ENCODE measurements at regions not wholly inside any gene's neighbourhood (a gene's known extent, or its start where the extent isn't known, plus 50 kb on each side); places are given as distances from the start of the nearest gene placed in this dataset.

- Histone ChIP-seq H3K27me3 (replicated peaks) (no peaks in the 10 kb centered on the region), H3K4me3 (ENCODE audit: low read depth, low read length) (no peak overlapping the region), H3K36me3 (replicated peaks) (no peaks in the 10 kb centered on the region), H3K27ac (no peak overlapping the region)
- in situ Hi-C loops (cut with HindIII; ENCODE audit: low pct_ligation_motif_present, low sequenced_read_pairs): no loop called here
- no peak for TF ChIP-seq CTCF (IDR thresholded peaks at IDR 0.05; ENCODE audit: low read depth, low read length, missing control alignments)
- no peak for DNase-seq
These were observed 56.3 kb upstream of the ZNF92 start for GRCh38 chr7:65317372-65317771.

GRCh38 chr7:65310761-65311160 lies 62.9 kb upstream of the ZNF92 start:
- Histone ChIP-seq H3K4me3 (ENCODE audit: low read depth, low read length) (no peak overlapping the region), H3K27ac (no peak overlapping the region), H3K36me3 (replicated peaks) (no peaks in the 10 kb centered on the region), H3K27me3 (replicated peaks) (no peaks in the 10 kb centered on the region)
- no peak for DNase-seq
- TF ChIP-seq CTCF (IDR thresholded peaks at IDR 0.05; ENCODE audit: low read depth, low read length, missing control alignments): no peak
- in situ Hi-C loops (cut with HindIII; ENCODE audit: low pct_ligation_motif_present, low sequenced_read_pairs): no loop called here

GRCh38 chr7:65308300-65308678 lies 65.4 kb upstream of the ZNF92 start:
- TF ChIP-seq CTCF (IDR thresholded peaks at IDR 0.05; ENCODE audit: low read depth, low read length, missing control alignments): no peak
- in situ Hi-C loops (cut with HindIII; ENCODE audit: low pct_ligation_motif_present, low sequenced_read_pairs): no loop called here
- no peak for DNase-seq

GRCh38 chr7:65307651-65308299 lies 65.9 kb upstream of the ZNF92 start:
- peak; percentile 45 for DNase-seq
- in situ Hi-C loops (cut with HindIII; ENCODE audit: low pct_ligation_motif_present, low sequenced_read_pairs): no loop called here
- Histone ChIP-seq H3K27ac (no peak overlapping the region), H3K36me3 (replicated peaks) (no peaks in the 10 kb centered on the region), H3K4me3 (ENCODE audit: low read depth, low read length) (no peak overlapping the region), H3K27me3 (replicated peaks) (no peaks in the 10 kb centered on the region)
- TF ChIP-seq CTCF (IDR thresholded peaks at IDR 0.05; ENCODE audit: low read depth, low read length, missing control alignments): peak; percentile 88

More at GRCh38 chr7:65308300-65308678, 65.4 kb upstream of the ZNF92 start:
- H3K36me3 ChIP-seq (replicated peaks): no peaks in the 10 kb centered on the region
- H3K27me3 ChIP-seq (replicated peaks): no peaks in the 10 kb centered on the region
- H3K27ac ChIP-seq: no peak overlapping the region
- H3K4me3 ChIP-seq (ENCODE audit: low read depth, low read length): no peak overlapping the region

- in situ Hi-C loops (cut with HindIII; ENCODE audit: low pct_ligation_motif_present, low sequenced_read_pairs): no loop called here
- Histone ChIP-seq H3K36me3 (replicated peaks) (no peaks in the 10 kb centered on the region), H3K4me3 (ENCODE audit: low read depth, low read length) (no peak overlapping the region), H3K27me3 (replicated peaks) (no peaks in the 10 kb centered on the region), H3K27ac (no peak overlapping the region)
- no peak for DNase-seq
- TF ChIP-seq CTCF (IDR thresholded peaks at IDR 0.05; ENCODE audit: low read depth, low read length, missing control alignments): no peak
These were observed 69.5 kb upstream of the ZNF92 start for GRCh38 chr7:65304175-65304574.

- no peaks in the 10 kb centered on the region for H3K36me3 ChIP-seq (replicated peaks)
- H3K4me3 ChIP-seq (ENCODE audit: low read depth, low read length): no peak overlapping the region
- in situ Hi-C loops (cut with HindIII; ENCODE audit: low pct_ligation_motif_present, low sequenced_read_pairs): no loop called here
- no peak for DNase-seq
- TF ChIP-seq CTCF (IDR thresholded peaks at IDR 0.05; ENCODE audit: low read depth, low read length, missing control alignments): no peak
- no peaks in the 10 kb centered on the region for H3K27me3 ChIP-seq (replicated peaks)
- no peak overlapping the region for H3K27ac ChIP-seq
These were observed 70.8 kb upstream of the ZNF92 start for GRCh38 chr7:65302883-65303282.
